C4-2B (cell line): ENCODE measurements at regions not wholly inside any gene's neighbourhood (a gene's known extent, or its start where the extent isn't known, plus 50 kb on each side); places are given as distances from the start of the nearest gene placed in this dataset.

ENCODE experiments used
- H3K27ac ChIP-seq: fragments of 450-650 bp; 2 replicates; pipeline ENCODE4 v1.5.1; 2017
- CTCF ChIP-seq: fragments of 450-650 bp; conservative IDR thresholded peaks from 2 replicates; pipeline ENCODE4 v1.5.1; 2017; ENCODE audit warnings: mild to moderate bottlenecking
- ZFX ChIP-seq: fragments of 450-650 bp; IDR thresholded peaks from 2 replicates; pipeline ENCODE4 v1.6.1; 2017

- TF ChIP-seq ZFX (no peak), CTCF (no peak)
- no peak overlapping the region for H3K27ac ChIP-seq
Measured at GRCh38 chr7:148950806-148951205, 66.7 kb upstream of the EZH2 start.

- no peak for TF ChIP-seq CTCF
- no peak for TF ChIP-seq ZFX
- H3K27ac ChIP-seq: no peak overlapping the region
Measured at GRCh38 chr7:148944935-148945934, 61.1 kb upstream of the EZH2 start.

GRCh38 chr7:148941598-148942275, 57.6 kb upstream of the EZH2 start:
- no peak overlapping the region for H3K27ac ChIP-seq
- TF ChIP-seq ZFX (no peak), CTCF (no peak; the same call in 1 of the 2 replicates)

- TF ChIP-seq CTCF (no peak), ZFX (peak; percentile 71)
- H3K27ac ChIP-seq: peak overlapping the region; percentile 78
Measured at GRCh38 chr7:148940702-148941597, 56.9 kb upstream of the EZH2 start.

- TF ChIP-seq CTCF (no peak), ZFX (no peak)
- no peak overlapping the region for H3K27ac ChIP-seq
Measured at GRCh38 chr7:148939128-148939755, 55.2 kb upstream of the EZH2 start.

GRCh38 chr7:148935451-148935850, 51.4 kb upstream of the EZH2 start:
- no peak for TF ChIP-seq ZFX
- no peak for TF ChIP-seq CTCF
- H3K27ac ChIP-seq: no peak overlapping the region
